C1 segment of cervical spinal cord (tissue), 14 donors: ENCODE measurements at regions not wholly inside any gene's neighbourhood (a gene's known extent, or its start where the extent isn't known, plus 50 kb on each side); places are given as distances from the start of the nearest gene placed in this dataset.

Experiments used
- DNase-seq, 14 donors: peaks; one replicate each; lab custom pipeline; 2025; lab: John Stamatoyannopoulos, UW

- no peak for DNase-seq
Measured at GRCh38 chr1:75079538-75080290, 54.5 kb upstream of the LHX8 start.

- no peak for DNase-seq
Measured at GRCh38 chr1:75083223-75083622, 51.0 kb upstream of the LHX8 start.

- DNase-seq, result no peak
Measured at GRCh38 chr1:75083848-75084514, 50.2 kb upstream of the LHX8 start.
